ENCODE measurements at regions not wholly inside any gene's neighbourhood (a gene's known extent, or its start where the extent isn't known, plus 50 kb on each side); places are given as distances from the start of the nearest gene placed in this dataset.

DNA sequence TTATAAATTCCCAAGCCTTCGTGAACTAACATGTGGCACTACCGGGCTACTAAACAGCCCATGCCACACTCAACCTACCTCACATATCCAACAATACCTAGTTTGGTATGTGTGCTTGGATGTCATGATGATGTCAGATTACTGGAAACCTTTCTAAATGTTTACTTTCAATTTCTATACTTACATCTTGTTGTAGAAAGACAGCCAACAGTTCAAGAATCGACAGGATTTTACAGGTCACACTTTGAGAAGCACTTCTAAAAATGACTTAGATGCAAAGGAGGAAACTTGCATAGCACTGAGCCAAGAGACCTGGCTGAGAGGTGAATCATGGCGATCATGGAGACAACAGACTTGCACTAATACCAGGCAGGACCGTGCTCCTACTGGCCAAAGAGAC lies 209.9 kb downstream of the COL4A1 start:
- TF ChIP-seq, protein P1, sequence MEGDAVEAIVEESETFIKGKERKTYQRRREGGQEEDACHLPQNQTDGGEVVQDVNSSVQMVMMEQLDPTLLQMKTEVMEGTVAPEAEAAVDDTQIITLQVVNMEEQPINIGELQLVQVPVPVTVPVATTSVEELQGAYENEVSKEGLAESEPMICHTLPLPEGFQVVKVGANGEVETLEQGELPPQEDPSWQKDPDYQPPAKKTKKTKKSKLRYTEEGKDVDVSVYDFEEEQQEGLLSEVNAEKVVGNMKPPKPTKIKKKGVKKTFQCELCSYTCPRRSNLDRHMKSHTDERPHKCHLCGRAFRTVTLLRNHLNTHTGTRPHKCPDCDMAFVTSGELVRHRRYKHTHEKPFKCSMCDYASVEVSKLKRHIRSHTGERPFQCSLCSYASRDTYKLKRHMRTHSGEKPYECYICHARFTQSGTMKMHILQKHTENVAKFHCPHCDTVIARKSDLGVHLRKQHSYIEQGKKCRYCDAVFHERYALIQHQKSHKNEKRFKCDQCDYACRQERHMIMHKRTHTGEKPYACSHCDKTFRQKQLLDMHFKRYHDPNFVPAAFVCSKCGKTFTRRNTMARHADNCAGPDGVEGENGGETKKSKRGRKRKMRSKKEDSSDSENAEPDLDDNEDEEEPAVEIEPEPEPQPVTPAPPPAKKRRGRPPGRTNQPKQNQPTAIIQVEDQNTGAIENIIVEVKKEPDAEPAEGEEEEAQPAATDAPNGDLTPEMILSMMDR (IDR thresholded peaks at IDR 0.05) = no peak
- H3K4me1 Mint-ChIP-seq (ENCODE audit: low read depth) = peaks cover 15% of the 10 kb centered on the region

DNA sequence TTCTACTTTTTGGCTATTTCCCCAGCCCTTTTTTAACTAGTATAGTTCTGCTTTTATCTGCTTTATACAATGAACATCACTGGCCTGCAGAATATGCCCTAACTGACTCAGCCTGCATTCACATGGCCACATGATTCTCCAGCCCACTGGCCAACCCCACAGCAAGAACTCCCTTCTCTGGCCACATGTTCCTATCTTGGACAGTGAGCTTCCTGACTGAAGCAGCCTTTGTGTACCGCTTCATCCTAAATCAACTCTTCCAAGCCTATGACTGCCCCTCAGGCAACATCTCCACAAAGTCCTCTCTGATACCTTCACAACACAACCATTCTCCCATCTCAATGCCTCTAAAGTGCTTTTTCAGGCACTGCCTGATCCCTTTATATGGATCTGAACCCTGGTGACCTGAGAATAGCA lies 214.1 kb downstream of the COL4A1 start:
- Mint-ChIP-seq H3K27me3 (ENCODE audit: low read depth) (no peaks in the 10 kb centered on the region), H3K27ac (ENCODE audit: unreplicated experiment) (no peak overlapping the region), H3K36me3 (ENCODE audit: low read depth) (no peaks in the 10 kb centered on the region), H3K4me3 (ENCODE audit: unreplicated experiment) (no peak overlapping the region), H3K4me1 (ENCODE audit: low read depth) (peaks cover 15% of the 10 kb centered on the region), H3K9me3 (ENCODE audit: low read depth) (peaks cover 3% of the 10 kb centered on the region)
- no peak for DNase-seq (ENCODE audit: low spot score)
- TF ChIP-seq, protein P1 (IDR thresholded peaks at IDR 0.05) = no peak

More for the DNA sequence above, 209.9 kb downstream of the COL4A1 start:
- no peaks in the 10 kb centered on the region for H3K27me3 Mint-ChIP-seq (ENCODE audit: low read depth)
- H3K9me3 Mint-ChIP-seq (ENCODE audit: low read depth) = peaks cover 28% of the 10 kb centered on the region
- H3K36me3 Mint-ChIP-seq (ENCODE audit: low read depth) = peaks cover 9% of the 10 kb centered on the region
- no peak for DNase-seq (ENCODE audit: low spot score)
- H3K4me3 Mint-ChIP-seq (ENCODE audit: unreplicated experiment) = no peak overlapping the region
- no peak overlapping the region for H3K27ac Mint-ChIP-seq (ENCODE audit: unreplicated experiment)

DNA sequence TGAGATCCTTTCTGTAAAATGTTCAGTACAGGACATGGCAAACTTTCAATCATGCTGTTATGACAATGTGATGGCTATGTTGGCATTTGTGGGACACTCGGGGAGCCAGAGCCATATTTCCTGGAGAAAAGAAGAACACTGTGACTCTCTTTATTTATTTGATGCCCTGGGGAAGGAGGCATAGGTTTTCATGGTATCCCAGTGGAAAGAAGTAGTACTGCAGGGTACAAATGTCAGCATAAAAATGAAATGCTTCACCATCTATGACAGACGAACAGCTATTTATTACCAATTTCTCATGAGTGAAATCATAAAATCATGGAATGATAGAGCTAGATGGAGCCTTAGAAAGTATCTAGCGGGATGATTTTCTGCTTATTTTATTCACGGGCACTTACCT lies 217.1 kb downstream of the COL4A1 start:
- TF ChIP-seq, protein P1 (IDR thresholded peaks at IDR 0.05) = peak; percentile 61
- H3K4me1 Mint-ChIP-seq (ENCODE audit: low read depth) = peaks cover 10% of the 10 kb centered on the region
- no peaks in the 10 kb centered on the region for H3K27me3 Mint-ChIP-seq (ENCODE audit: low read depth)
- peaks cover 7% of the 10 kb centered on the region for H3K36me3 Mint-ChIP-seq (ENCODE audit: low read depth)
- no peak for DNase-seq (ENCODE audit: low spot score)
- H3K4me3 Mint-ChIP-seq (ENCODE audit: unreplicated experiment) = no peak overlapping the region
- H3K9me3 Mint-ChIP-seq (ENCODE audit: low read depth) = peaks cover 20% of the 10 kb centered on the region
- H3K27ac Mint-ChIP-seq (ENCODE audit: unreplicated experiment) = no peak overlapping the region

DNA sequence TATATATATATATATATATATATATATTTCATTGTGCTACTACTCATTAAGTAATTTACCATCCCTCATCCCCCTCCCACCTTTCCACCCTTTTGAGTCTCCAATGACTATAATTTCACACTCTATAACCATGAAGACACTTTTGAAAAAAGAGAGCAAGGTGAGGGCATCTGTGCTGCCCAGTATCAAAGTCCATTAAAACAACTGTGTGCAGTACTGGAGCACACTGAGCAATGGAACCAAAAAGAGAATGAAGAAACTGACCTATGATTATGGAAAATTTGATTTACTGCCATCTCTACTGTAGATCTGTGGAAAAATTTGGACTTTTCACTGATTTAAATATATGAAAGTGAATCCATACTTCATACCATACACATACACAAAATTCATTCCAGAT lies 217.9 kb downstream of the COL4A1 start:
- TF ChIP-seq, protein P1 (IDR thresholded peaks at IDR 0.05) = no peak
- H3K4me3 Mint-ChIP-seq (ENCODE audit: unreplicated experiment) = no peak overlapping the region
- H3K9me3 Mint-ChIP-seq (ENCODE audit: low read depth) = peaks cover 25% of the 10 kb centered on the region
- H3K4me1 Mint-ChIP-seq (ENCODE audit: low read depth) = peaks cover 3% of the 10 kb centered on the region
- H3K27me3 Mint-ChIP-seq (ENCODE audit: low read depth) = no peaks in the 10 kb centered on the region
- H3K36me3 Mint-ChIP-seq (ENCODE audit: low read depth) = peaks cover 12% of the 10 kb centered on the region
- H3K27ac Mint-ChIP-seq (ENCODE audit: unreplicated experiment) = no peak overlapping the region
- no peak for DNase-seq (ENCODE audit: low spot score)

DNA sequence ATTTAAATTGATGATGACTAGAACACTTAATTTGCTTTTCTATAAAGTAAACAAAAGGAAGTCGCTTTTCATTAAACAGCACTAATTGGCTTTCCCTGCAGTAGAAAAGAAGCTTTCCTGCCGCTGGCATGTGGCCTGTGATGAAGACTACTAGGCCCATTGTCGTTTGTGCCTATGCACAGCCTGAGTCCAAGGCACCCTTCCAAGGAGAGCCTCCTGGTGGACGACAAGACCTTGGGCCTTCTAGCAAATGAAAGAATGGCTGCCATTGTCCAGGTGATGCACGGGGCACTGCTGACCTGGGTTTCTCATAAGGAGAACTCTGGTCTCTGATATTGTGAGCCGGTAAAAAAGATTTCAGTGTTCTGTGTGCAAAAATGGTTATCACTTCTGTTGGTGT lies 233.0 kb downstream of the COL4A1 start:
- H3K4me3 Mint-ChIP-seq (ENCODE audit: unreplicated experiment) = no peak overlapping the region
- H3K27ac Mint-ChIP-seq (ENCODE audit: unreplicated experiment) = no peak overlapping the region
- no peaks in the 10 kb centered on the region for H3K36me3 Mint-ChIP-seq (ENCODE audit: low read depth)
- H3K4me1 Mint-ChIP-seq (ENCODE audit: low read depth) = peaks cover 7% of the 10 kb centered on the region
- H3K27me3 Mint-ChIP-seq (ENCODE audit: low read depth) = no peaks in the 10 kb centered on the region
- no peak for DNase-seq (ENCODE audit: low spot score)
- TF ChIP-seq, protein P1 (IDR thresholded peaks at IDR 0.05) = no peak
- peaks cover 14% of the 10 kb centered on the region for H3K9me3 Mint-ChIP-seq (ENCODE audit: low read depth)

All from chondrocyte (in vitro differentiated cells).